Stimulated activated CD8-positive, alpha-beta memory T cell treated with anti-CD3 and anti-CD28 coated beads, Interleukin-12 subunit alpha, Interleukin-12 subunit beta, amount 100 ng/mL, for 1 hour (primary cell): ENCODE measurements at regions not wholly inside any gene's neighbourhood (a gene's known extent, or its start where the extent isn't known, plus 50 kb on each side); places are given as distances from the start of the nearest gene placed in this dataset.

Experiments used
- DNase-seq: peaks from one replicate; pipeline ENCODE4 v3.0.0-alpha.2; 2020; ENCODE audit warnings: low read depth

DNA sequence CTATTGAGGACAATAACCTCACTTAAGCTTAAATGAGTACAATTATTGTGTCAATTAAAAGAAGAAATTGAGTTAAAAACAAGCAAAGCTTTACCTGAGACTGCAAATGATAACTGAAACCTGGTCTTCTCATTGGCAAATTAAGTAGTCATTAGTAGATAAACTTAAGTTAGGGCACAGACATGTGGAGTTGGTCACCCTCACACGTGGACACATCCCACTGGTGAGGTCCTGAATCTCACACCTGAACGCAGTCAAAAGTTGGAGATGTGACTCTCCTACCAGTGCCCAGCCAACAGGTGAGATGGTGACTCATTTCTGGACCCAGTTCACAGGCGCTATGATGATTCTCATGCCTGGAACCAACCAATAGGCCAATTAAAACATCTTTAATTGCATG is 311.6 kb downstream of the FOXL1 start:
- DNase-seq, result no peak

DNA sequence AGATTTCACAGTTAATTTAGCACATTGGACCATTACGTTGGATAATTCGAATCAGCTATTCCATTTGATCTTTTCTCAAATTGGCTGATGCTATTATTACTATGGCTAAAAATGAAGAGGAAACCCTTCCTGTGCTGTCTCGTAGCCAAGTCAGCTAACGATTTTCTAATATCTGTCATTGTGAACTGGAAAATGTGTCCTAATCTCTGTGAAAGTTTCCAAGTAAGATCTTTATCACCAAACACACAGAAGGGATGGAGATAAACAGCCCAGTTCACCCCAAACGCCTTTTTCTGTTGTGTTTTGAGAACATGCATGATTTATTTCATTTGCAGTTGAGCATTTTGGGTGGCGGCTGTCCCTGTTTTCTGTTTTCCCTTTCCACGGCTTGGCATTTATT is 312.8 kb downstream of the FOXL1 start:
- no peak for DNase-seq

DNA sequence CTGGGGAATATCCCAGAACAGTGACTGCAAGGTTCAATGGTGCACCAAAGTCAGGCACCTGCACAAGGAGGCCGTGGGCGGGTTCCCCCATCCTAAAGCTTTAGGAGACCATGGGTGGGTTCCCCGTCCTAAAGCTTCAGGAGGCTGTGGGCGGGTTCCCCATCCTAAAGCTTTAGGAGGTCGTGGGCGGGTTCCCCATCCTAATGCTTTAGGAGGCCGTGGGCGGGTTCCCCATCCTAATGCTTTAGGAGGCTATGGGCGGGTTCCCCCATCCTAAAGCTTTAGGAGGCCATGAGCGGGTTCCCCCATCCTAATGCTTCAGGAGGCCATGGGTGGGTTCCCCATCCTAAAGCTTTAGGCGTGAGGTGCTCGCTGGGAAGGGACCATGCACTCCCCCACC is 313.3 kb downstream of the FOXL1 start:
- no peak for DNase-seq

DNA sequence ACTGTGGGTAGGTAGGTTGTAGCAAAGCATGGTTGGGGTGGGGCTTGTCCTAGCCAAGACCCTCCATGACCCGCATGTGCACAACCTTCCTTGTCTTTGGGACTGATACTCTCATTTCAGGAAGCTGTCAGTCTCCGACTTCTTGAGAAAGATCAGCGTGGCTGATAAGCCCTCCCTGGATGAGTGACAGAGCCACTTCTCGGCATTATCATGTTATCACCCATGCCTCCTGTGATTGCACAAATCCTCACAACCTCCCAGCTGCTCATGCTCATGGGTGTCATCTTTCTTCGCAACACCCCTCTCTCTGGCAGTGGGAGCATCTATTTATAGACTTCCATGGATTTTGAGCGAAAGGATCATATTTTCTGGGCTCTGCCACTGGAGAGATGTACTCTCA is 314.2 kb downstream of the FOXL1 start:
- no peak for DNase-seq

DNA sequence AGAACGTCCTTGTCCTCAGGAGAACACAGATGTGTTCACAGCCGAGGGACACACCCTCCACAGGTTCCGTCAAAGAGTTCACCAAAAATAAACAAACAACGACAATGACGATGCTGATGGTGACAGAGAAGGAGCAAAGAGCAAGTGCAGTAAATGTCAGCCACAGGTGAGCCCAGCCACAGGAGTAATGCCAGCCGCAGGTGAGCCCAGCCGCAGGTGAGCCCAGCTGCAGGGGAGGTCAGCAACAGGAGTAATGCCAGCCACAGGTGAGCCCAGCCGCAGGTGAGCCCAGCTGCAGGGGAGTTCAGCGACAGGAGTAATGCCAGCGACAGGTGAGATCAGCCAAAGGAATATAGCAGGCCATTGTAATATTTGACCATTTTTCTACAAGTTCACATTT is 315.2 kb downstream of the FOXL1 start:
- no peak for DNase-seq

DNA sequence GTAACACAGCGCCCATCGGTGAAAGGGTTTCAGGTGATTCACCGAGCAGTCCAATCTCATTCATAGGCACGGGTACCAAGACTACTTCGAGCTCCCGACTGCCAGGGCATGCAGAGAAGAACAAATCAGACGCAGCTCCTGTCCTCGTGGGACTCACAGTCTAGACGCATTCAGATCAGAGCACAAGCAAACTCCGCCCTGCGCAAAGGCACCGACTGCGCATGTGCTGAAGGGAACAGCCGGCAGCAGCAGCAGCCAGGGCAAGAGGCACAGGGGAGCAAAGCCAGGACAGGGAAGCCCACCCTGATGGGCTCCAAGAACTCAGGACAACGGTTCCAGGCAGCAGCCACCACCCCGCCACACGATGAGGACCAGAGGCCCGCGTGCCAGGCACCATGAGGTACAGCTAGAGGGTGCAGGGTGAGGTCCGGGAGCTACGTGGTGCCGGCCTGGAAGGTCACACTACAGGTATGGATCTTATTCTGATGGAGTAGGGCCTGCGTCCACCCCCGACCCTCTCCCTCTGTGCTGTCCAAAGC is 315.7 kb downstream of the FOXL1 start:
- no peak for DNase-seq

DNA sequence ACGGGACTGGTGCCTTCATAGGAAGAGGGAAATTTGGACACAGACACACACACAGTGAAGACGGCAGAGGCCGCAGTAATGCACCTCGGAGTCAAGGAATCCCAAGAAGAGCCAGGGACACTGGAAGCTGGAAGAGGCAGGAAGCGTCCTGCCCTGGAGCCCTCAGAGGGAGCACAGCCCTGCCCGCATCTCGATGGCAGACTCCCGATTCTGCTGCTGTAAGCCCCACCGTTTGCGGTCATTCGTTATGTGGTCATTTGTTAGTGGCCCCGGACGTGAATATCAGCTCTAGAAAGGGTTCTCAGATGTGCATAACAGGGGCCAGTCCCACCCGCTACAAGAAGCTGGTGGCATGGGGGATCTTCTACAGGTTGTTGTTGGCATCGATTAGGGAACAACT is 316.6 kb downstream of the FOXL1 start:
- no peak for DNase-seq

DNA sequence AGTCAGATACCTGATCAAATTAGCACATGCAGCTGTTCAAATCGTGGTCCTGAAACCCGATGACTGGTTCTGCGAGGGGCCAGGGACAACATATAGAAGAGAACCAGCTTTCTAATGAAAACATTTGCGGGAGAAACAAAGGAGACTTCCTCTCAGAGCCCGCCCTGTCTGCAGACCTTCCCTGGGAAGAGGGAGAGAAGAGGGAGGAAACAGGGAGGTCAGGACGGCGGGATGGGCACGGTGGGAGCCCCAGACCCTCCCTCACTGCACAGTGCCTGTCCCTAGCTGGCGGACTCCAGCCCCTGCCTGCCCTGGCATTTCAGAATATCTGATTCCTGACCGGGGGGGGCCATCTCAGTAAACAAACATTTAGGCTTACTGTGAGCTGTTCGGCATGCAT is 317.3 kb downstream of the FOXL1 start:
- DNase-seq, result no peak

DNA sequence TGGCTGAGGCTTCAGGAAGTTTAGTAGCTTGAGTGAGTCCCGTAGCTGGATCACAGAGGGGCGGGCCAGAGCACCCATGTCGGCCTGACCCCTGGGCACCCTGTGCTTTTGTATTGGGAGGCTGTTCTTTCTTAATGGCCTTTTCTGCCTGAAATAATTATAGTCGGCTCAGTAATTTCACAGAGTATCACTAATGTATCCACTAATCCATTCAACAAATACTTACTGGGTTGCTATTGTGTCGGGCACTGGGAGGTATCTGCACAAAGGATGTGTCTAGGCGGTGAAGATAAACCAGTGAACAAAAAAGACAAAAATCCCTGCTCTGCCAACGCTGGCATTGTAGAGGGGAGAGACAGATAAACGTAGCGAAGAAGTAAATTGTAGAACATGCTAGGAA is 318.6 kb downstream of the FOXL1 start:
- DNase-seq, result no peak

DNA sequence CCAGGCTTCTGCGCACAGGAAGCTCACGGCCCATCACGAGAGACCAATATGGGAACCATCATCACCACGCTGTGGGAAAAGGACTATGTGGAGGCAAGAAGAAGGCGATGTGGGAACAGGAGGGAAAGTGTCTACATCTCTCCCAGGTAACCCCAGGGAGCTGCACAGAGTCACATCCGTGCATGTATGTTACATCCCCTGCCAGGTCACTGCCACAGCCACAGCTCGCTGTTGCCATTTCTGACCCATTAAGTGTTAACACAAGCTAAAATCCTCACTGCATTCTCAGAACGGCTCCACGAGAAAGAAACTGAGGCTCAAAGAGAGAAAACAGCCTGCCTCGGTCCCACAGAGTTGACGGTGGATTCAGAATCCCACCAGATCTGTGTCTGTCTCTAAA is 319.1 kb downstream of the FOXL1 start:
- no peak for DNase-seq

DNA sequence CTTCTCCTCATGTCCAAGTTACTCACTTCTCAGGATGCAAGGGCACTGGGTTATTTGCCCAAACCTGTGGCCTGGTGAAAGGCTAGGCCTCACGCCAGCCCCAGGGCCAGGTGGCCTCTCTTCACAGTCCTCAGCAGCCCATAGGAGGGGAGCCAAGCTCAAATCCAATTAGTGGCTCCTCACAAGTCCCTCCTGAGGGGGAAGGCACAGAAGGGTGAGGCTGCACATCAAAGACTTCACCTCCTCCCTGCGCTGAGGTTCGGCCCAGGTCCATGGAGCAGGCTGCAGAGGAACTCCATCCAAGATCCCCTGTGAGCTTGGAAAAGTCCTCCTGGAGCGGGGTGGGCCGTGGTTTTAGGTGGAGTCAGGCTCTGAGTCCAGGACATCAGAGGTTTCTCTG is 320.0 kb downstream of the FOXL1 start:
- no peak for DNase-seq

DNA sequence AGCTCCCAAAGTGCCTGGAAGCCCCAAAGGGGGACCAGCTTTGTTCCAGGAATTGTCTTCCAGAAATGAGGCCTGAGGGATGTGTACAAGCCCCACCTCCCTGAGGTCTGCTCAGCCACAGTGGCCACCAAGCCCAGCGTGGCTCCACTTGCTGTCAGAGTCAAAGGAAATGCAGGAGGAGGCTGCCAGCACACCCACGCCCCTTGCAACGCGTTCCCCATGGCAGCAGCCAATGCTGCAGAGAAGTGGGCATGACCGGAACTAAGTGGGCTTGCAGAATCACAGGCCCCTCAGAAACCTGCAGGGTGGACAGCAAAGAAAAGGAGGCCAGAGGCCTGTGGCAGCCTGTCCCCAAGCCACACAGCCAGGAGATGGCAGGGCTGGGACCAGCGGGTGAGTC is 320.8 kb downstream of the FOXL1 start:
- no peak for DNase-seq

DNA sequence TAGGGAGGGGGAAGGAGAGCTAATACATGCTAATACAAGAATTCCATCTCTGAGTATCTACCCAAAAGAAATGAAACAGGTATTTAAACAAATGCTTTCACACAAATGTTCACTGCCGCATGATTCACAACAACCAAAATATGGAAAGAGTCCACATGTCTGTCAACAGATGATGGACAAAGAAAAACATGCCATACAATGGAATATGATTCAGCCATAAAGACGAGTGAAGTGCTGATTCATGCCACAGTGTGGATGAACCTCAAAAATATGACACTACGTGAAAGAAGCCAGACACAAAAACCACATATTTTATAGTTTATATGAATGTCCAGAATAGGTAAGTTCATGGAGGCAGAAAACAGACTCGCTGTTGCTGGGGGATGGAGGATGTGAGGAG is 321.4 kb downstream of the FOXL1 start:
- no peak for DNase-seq

DNA sequence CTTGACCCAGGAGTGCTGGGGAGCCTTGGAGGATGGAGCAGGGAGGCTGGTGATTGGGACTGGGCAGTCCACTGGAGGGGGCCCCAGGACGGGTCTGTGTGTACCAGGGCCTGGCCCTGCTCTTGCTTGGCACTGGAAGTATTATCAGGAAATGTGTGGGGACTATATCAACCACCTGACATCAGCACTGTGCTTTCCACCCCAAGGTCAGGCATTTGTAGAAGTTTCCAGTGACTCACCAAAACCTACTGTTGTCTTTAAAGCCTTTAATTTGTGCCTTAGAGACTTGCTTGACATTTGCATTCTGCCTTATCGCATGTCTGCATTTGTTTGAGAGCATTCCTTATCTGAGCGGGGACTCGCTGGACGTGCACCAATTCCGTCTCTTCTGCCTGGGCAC is 323.1 kb downstream of the FOXL1 start:
- DNase-seq, result no peak

DNA sequence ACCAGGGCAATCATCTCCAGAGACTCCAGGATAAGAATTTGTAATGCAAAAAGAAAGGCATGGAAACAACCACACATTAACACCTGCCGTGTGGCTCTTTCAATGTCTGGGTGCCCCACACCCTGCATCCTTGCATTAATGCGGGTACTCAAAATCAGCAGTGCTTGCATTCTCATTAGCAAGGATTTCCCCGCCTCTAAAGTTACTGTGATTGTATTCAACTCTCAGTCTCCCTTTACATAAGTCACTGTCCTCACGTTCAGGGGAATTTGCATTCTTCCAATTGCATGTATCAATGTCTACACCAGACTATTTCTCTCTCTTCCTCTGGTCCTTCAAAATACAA is 324.3 kb downstream of the FOXL1 start:
- no peak for DNase-seq

DNA sequence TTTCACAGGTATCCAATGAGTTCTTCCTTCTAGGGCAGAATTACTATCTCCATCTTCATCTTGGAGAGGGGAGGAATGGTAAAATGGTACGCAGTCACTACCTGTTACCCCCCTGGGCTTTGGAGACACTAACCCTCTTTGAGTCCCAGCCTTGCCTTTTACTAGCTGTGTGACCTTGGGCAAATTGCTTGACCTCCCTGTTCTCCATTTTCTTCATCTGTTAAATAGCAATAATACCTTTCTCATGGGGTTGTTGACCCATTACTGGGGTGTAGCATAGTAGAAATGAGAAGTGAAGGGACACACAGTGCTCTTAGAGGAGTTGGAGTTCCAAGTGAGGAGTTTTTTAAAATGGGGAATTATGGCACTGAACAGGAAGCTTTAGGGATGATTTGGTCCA is 324.7 kb downstream of the FOXL1 start:
- DNase-seq, result no peak

DNA sequence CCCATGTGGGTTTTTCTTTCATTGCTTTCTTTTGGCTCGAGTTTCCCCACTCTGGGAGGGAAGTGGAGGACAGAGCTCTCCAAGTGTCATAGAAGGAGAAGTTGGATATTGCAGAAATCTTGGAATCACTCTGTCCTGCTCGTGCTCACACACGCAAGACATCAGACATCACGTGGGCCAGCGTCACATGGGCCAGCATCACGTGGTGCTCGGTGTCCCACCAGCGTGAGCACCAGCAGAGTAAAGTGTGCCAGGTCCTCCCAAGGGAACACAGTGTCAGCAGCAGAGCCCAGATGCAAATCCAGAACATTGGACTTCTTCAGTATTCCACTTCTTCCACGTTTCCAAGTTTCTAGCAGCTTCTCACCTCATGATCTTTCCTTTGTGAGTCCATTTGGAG is 327.0 kb downstream of the FOXL1 start:
- no peak for DNase-seq

DNA sequence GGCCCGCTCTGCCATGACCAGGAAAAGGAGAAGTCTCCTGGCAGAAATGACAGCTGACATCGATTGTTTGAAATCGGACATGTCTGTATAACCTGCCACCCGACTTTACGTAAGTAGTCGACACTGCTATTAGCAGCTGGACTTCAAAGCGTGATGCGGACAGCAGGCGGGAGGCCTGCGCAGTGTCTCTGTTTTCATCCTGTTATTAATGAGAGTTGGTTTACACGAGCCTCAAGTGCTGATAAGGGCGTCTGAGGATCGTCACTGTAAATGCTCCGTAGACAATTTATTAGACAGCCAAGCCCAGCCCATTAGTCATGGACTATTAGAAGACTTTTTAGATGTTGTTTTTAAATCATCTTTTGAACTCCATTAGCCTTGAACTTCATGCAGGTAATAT is 328.3 kb downstream of the FOXL1 start:
- DNase-seq, result no peak

DNA sequence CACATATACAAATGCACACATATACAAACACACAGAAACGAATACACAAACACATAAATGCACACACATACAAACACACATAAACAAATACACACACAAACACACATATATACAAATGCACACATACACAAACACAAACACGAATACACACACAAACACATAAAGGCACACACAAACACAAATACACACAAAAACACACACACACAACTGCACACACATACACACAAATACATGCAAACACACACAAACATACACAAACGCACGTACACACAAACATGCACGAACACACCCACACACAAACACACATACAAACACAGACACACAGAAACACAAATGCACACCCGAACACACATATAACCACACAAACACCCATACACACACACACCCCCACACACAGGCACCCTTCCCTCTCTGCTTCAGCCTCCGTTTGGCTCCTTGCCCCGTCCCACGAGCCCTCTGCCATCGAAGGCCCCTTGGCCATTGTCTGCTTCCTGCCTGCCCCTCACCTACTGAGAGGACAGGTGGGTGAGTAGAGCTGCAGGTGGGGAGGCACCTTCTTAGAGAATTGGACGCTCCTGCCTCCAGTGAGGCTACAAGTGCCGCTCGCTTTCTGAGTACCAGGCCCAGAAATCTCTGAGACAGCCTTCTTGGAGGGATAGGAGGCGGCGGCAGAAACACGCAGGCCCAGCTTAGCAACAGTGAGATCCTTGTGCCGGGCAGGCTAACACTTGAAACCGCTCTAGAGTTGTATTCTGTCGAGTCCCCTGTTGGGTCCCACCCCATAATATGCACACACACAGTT is 331.2 kb downstream of the FOXL1 start:
- DNase-seq, result no peak

DNA sequence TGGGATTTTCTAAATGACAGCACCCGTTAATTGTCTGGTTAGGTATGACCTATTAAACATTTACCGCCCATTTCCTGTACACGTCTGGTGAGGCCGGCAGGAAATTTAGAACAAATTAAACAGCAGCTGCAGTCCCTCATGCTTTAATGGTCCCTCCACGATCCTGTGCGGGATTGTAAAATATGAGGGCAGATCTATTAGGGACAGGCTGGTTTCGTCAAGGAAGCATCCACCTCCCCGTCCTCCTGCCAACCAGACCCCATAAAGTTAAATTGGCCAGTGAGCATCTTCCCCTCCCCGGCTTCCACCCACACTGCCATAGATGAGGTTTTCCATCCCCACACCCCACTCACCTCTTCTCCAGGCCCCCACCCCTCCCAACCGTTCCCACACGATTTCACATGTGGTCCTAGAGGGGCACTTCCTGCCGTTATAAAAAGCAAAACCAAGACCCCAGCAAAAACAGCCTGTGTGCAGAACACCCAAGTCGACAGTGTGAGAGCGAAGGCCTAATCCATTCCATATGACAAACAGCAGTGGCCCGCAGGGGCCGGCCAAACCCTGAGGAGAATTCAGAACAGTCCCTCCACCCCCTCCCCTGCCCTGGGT is 331.9 kb downstream of the FOXL1 start:
- no peak for DNase-seq

DNA sequence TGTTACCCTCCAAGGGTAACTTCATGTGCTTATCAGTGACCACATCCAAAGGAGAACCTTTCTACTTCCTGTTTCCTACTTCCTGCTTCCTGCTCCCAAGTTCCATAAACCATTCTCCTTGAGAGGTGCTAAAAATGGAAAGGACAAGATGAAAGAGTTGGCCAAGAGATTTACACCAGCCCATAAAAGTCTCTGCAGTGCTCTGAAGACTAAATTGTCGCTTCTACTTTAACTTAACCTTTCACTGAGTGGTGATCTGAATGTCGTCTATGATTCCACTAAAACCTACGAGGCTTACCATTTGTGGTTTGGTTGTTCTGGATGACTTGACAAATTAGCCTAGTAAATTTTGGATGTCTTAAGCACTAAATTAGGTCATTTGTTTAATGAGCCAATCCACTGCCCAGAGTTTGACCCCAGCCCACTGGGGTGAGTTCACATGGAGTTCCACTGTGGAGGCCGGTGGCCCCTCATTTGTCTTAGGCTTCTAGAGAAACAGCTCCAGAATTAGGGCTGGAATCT is 333.1 kb downstream of the FOXL1 start:
- DNase-seq, result no peak

DNA sequence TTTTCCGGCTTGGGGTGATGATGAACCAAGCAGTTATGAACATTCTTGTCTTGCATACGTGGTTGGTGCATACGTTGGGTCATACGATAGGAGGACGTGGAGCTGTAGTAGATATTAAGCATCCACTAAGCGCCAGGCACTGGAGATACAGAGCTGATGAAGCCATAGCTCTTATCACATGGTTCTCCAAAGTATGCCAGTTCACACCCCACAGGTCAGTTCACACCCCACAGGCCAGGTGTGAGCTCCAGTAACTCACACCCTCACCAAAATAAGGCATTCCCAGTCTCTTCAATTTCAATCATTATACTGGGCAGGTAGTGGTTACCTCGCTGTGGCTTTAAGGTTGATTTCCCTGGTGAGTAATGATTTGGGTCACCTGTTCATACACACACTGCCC is 335.5 kb downstream of the FOXL1 start:
- no peak for DNase-seq

DNA sequence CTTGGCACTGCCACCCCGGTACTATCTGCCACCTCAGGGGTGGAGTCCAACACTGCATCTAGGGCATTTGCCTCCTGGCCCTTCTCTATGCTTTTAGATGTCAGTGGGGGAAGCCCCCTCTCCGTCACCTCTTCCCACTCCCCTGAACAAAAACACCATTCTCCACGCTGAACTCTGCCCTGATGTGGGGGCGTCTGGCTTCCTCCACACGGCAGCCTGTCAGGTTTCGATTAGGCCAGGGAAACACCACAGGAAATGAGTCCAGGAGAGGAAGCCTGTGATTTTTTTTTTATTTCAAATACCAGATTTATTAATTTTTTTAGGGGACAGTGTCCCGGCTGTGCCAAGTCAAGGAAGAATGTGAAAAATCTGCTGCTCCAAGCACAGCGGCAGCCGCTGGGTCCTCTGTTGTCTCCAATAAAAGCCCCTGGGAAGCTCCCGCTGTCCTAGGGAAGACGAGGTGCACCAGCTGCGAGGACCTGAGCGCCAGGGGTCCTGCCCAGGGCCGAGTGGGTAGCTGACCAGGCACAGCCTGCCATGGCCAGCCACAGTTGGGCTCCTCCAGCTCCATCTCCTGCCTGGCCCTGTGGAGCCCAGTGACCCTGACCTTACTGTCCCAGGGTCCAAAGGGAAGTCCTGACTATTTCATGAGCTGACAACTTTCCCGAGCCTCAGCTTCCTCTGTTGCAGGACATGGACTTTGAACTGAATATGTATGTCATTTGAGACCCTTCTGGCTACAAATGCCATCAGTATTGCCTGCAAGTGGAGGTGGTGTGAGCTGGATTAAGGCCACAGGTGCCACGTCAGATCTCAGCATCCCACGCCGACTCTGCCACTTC is 336.7 kb downstream of the FOXL1 start:
- no peak for DNase-seq
